ENCODE measurements at regions not wholly inside any gene's neighbourhood (a gene's known extent, or its start where the extent isn't known, plus 50 kb on each side); places are given as distances from the start of the nearest gene placed in this dataset.

DNA sequence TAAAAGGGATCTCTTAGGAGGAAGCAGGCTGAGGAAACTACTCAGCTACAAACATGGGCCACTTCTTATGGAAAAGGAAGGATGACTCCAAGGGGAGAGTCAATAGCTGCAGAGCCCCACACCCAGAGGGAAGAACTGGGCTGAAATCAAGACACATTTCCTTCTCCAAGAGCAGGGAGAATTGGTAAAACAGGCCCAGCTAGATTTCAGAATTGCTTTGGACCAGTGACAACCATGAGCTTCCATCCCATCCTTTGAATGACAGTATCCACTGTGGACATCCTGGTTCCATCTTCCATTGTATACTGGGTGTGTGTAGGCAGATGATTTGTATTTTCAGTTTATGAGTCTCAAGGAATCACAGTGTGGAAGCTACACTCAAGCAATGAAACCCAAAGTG lies 267.5 kb downstream of the IRF8 start:
- Histone ChIP-seq H3K27ac (no peak overlapping the region), H3K4me3 (no peak overlapping the region), H3K36me3 (no peaks in the 10 kb centered on the region), H3K9me3 (peaks cover 6% of the 10 kb centered on the region), H3K4me1 (no peaks in the 10 kb centered on the region), H3K27me3 (peaks cover 35% of the 10 kb centered on the region)
- no peak for DNase-seq (ENCODE audit: low spot score in 2 of 2)
- TF ChIP-seq, protein P1, sequence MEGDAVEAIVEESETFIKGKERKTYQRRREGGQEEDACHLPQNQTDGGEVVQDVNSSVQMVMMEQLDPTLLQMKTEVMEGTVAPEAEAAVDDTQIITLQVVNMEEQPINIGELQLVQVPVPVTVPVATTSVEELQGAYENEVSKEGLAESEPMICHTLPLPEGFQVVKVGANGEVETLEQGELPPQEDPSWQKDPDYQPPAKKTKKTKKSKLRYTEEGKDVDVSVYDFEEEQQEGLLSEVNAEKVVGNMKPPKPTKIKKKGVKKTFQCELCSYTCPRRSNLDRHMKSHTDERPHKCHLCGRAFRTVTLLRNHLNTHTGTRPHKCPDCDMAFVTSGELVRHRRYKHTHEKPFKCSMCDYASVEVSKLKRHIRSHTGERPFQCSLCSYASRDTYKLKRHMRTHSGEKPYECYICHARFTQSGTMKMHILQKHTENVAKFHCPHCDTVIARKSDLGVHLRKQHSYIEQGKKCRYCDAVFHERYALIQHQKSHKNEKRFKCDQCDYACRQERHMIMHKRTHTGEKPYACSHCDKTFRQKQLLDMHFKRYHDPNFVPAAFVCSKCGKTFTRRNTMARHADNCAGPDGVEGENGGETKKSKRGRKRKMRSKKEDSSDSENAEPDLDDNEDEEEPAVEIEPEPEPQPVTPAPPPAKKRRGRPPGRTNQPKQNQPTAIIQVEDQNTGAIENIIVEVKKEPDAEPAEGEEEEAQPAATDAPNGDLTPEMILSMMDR (IDR thresholded peaks at IDR 0.05), result no peak
- no peak for TF ChIP-seq EP300 (IDR thresholded peaks at IDR 0.05)
- no peak for TF ChIP-seq POLR2AphosphoS5 (IDR thresholded peaks at IDR 0.05)
- no peak for TF ChIP-seq POLR2A (IDR thresholded peaks at IDR 0.05)

DNA sequence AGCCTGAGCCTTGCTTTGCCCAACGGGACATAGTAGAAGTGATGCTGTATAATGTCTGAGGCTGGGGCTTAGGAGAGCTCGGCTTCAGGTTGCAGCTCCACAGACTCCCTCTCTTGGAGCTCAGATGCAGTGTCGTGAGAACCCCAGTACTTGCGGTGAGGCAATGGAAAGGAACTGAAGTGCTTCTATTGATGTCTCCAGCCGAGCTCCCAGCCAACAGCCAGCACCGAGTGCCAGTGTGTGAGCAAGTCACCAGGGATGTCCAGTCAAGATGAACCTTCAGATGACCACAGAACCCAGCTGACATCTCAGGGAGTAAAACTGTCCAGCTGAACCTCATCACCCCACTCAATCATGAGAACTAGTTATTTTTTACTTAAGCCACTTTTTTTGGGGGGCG lies 268.1 kb downstream of the IRF8 start:
- WGBS, result 86% methylated on average over 7 of the region's 7 CpGs
- no peak overlapping the region for H3K27ac ChIP-seq

DNA sequence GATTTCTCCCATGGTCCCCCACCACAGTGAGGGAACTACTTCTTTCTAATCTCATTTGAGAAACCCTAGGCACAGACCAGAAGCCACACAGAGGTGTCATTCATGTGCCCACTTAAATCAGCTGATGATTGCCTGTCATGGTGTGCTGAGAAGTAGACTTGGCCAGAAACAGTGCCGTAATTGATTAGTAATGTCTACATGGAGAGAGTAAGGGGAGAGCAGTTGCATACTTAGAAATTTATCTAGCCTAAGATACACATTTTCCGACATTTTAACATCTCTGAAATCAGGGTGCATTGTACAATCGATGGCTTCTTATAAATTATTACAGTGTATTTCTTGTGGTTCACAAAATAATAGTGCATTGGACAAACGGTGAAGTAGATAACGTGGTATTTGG lies 271.8 kb downstream of the IRF8 start:
- no peak overlapping the region for H3K4me3 ChIP-seq
- no peaks in the 10 kb centered on the region for H3K36me3 ChIP-seq
- no peaks in the 10 kb centered on the region for H3K9me3 ChIP-seq
- no peak overlapping the region for H3K27ac ChIP-seq
- H3K4me1 ChIP-seq, result no peaks in the 10 kb centered on the region
- 85% methylated on average over 5 of the region's 5 CpGs for WGBS
- no peak for DNase-seq (ENCODE audit: low spot score in 2 of 2)
- TF ChIP-seq POLR2A (IDR thresholded peaks at IDR 0.05) (no peak), EP300 (IDR thresholded peaks at IDR 0.05) (no peak), POLR2AphosphoS5 (IDR thresholded peaks at IDR 0.05) (no peak)
- TF ChIP-seq, protein P1 (IDR thresholded peaks at IDR 0.05), result no peak
- H3K27me3 ChIP-seq, result peaks cover 47% of the 10 kb centered on the region

More for the DNA sequence above, 268.1 kb downstream of the IRF8 start:
- TF ChIP-seq EP300 (IDR thresholded peaks at IDR 0.05) (no peak), POLR2A (IDR thresholded peaks at IDR 0.05) (no peak), POLR2AphosphoS5 (IDR thresholded peaks at IDR 0.05) (no peak)
- TF ChIP-seq, protein P1 (IDR thresholded peaks at IDR 0.05), result no peak
- H3K27me3 ChIP-seq, result peaks cover 34% of the 10 kb centered on the region
- no peak overlapping the region for H3K4me3 ChIP-seq
- peaks cover 6% of the 10 kb centered on the region for H3K9me3 ChIP-seq
- H3K4me1 ChIP-seq, result no peaks in the 10 kb centered on the region
- H3K36me3 ChIP-seq, result no peaks in the 10 kb centered on the region
- no peak for DNase-seq (ENCODE audit: low spot score in 2 of 2)

DNA sequence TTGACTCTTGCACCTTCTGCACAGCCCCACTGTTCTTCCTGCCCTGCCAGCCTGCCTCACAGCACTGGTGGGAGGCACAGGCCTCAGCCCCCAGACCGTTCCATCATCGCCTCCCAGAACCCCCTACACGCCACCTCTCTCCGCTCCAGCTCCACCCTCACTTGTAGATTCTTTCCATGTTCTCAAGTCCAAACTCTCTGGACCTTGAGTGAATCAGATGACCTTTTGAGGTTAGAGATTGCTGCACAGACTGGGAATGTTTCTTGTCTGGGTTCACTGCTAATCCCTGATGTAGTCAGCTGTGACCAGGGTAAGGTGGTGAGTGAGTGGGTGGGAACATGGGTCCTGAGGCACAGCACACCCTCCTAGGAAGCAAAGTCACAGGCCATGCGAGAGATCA lies 272.4 kb downstream of the IRF8 start:
- H3K27ac ChIP-seq, result no peak overlapping the region
- 91% methylated on average over 5 of the region's 5 CpGs for WGBS
- no peak for TF ChIP-seq POLR2AphosphoS5 (IDR thresholded peaks at IDR 0.05)
- TF ChIP-seq POLR2A (IDR thresholded peaks at IDR 0.05), result no peak
- TF ChIP-seq, protein P1 (IDR thresholded peaks at IDR 0.05), result no peak
- no peak for TF ChIP-seq EP300 (IDR thresholded peaks at IDR 0.05)
- H3K9me3 ChIP-seq, result no peaks in the 10 kb centered on the region
- H3K27me3 ChIP-seq, result peaks cover 47% of the 10 kb centered on the region
- no peak overlapping the region for H3K4me3 ChIP-seq
- no peaks in the 10 kb centered on the region for H3K4me1 ChIP-seq
- no peaks in the 10 kb centered on the region for H3K36me3 ChIP-seq
- DNase-seq (ENCODE audit: low spot score in 2 of 2), result no peak

DNA sequence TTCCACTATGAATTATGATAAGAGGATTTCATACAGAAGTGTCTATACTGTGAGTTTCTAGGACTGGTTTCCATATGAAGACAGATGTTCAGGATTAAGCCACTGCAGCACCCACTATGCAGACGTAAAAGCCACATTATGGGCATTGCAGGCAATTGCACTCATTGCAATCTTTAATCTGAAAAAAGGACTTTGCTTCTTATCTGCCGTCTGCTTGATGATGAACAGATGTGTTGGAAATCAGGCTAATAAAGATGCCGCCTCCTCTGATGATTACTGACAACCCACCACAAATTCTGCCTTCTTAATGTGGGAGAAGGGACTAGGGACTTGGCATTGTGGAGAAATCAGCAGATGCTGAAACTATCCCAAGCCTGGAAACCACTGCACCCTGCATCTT lies 276.9 kb downstream of the IRF8 start:
- WGBS, result 57% methylated on average over 3 of the region's 3 CpGs
- TF ChIP-seq EP300 (IDR thresholded peaks at IDR 0.05) (no peak), POLR2AphosphoS5 (IDR thresholded peaks at IDR 0.05) (no peak), POLR2A (IDR thresholded peaks at IDR 0.05) (no peak)
- TF ChIP-seq, protein P1 (IDR thresholded peaks at IDR 0.05), result no peak
- DNase-seq (ENCODE audit: low spot score in 2 of 2), result no peak

More for the DNA sequence above, 276.9 kb downstream of the IRF8 start:
- H3K27ac ChIP-seq, result no peak overlapping the region
- peaks cover 39% of the 10 kb centered on the region for H3K27me3 ChIP-seq
- H3K4me1 ChIP-seq, result no peaks in the 10 kb centered on the region
- H3K9me3 ChIP-seq, result no peaks in the 10 kb centered on the region
- no peak overlapping the region for H3K4me3 ChIP-seq
- no peaks in the 10 kb centered on the region for H3K36me3 ChIP-seq
